Uterus (tissue), 3 donors: ENCODE measurements at regions not wholly inside any gene's neighbourhood (a gene's known extent, or its start where the extent isn't known, plus 50 kb on each side); places are given as distances from the start of the nearest gene placed in this dataset.

Source experiments
- DNase-seq, 2 donors: peaks; one replicate each; pipeline ENCODE4 v3.0.0-alpha.2; 2019 to 2020
- H3K27ac ChIP-seq, 2 donors: fragments of 200-600 bp; sonication (generic); 1 replicate in 1 of 2; 2 replicates in 1 of 2; pipeline ENCODE4 v1.5.1; 2016 to 2018
- H3K27me3 ChIP-seq, 2 donors: fragments of 200-600 bp; sonication (generic); one replicate each; pipeline ENCODE4 v1.5.1; 2018 to 2019; ENCODE audit warnings: control low read depth in 1 of 2
- H3K36me3 ChIP-seq, 2 donors: fragments of 200-600 bp; sonication (generic); one replicate each; pipeline ENCODE4 v1.5.1; 2019; ENCODE audit warnings: control low read depth in 1 of 2
- H3K4me1 ChIP-seq, 2 donors: fragments of 200-600 bp; sonication (generic); one replicate each; pipeline ENCODE4 v1.5.1; 2018 to 2019; ENCODE audit warnings: control low read depth in 1 of 2
- H3K4me3 ChIP-seq, 2 donors: fragments of 200-600 bp; sonication (generic); 1 replicate in 1 of 2; 2 replicates in 1 of 2; pipeline ENCODE4 v1.5.1; 2018 to 2019; ENCODE audit warnings: mild to moderate bottlenecking in 1 of 2
- H3K9me3 ChIP-seq, 2 donors: fragments of 200-600 bp; sonication (generic); one replicate each; pipeline ENCODE4 v1.5.1; 2019; ENCODE audit warnings: control low read depth in 1 of 2
- POLR2A ChIP-seq, 2 donors: fragments of 450-650 bp; IDR thresholded peaks; one replicate each; pipeline ENCODE4 v1.6.1; 2016; ENCODE audit warnings: antibody characterized with exemption in 2 of 2, mild to moderate bottlenecking in 1 of 2, moderate library complexity in 1 of 2
- intact Hi-C: fragments of 100-400 bp; cut with DNase I; formaldehyde crosslinking; loops from one replicate; pipeline ENCODE4 v1.15.1; 2023; ENCODE audit warnings: low total_unique reads
- TF ChIP-seq, protein P1 (sequence below), 4 experiments: fragments of 200-600 bp in 2 of 4; fragments of 450-650 bp in 2 of 4; sonication (generic) in 2 of 4; IDR thresholded peaks; one replicate each; pipeline ENCODE4 v1.5.1; 2016 to 2019; ENCODE audit warnings: antibody characterized with exemption in 4 of 4, mild to moderate bottlenecking in 2 of 4, moderate library complexity in 1 of 4
- donor health status: DM: yes; HTN: yes; CAD: no.

DNA sequence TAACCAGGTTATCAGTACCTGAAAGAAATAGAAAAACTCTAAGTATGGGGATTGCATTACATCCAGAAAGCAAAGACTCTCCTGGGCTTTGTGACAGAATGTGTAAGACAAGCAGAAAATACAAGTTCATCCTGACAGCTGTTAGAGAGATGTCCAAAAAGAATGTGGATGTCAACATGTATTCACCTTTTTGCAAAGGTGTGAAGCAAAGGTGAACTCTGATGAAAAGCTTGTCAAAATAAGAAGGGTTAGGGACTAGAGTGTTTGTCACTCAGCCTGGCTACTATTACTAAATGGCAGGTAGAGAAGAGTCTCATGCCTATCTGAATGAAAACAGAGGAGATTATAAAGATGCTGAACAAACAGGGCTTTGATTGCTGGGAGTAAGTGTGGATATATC is 527.6 kb upstream of the CA10 start:
- H3K4me3 ChIP-seq, result no peak overlapping the region
- intact Hi-C loops, result no loop called here
- H3K9me3 ChIP-seq, result no peaks in the 10 kb centered on the region
- H3K36me3 ChIP-seq, result no peaks in the 10 kb centered on the region
- TF ChIP-seq, protein P1, sequence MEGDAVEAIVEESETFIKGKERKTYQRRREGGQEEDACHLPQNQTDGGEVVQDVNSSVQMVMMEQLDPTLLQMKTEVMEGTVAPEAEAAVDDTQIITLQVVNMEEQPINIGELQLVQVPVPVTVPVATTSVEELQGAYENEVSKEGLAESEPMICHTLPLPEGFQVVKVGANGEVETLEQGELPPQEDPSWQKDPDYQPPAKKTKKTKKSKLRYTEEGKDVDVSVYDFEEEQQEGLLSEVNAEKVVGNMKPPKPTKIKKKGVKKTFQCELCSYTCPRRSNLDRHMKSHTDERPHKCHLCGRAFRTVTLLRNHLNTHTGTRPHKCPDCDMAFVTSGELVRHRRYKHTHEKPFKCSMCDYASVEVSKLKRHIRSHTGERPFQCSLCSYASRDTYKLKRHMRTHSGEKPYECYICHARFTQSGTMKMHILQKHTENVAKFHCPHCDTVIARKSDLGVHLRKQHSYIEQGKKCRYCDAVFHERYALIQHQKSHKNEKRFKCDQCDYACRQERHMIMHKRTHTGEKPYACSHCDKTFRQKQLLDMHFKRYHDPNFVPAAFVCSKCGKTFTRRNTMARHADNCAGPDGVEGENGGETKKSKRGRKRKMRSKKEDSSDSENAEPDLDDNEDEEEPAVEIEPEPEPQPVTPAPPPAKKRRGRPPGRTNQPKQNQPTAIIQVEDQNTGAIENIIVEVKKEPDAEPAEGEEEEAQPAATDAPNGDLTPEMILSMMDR (IDR thresholded peaks at IDR 0.05), result no peak
- TF ChIP-seq POLR2A (IDR thresholded peaks at IDR 0.05), result no peak
- H3K4me1 ChIP-seq, result no peaks in the 10 kb centered on the region
- no peak overlapping the region for H3K27ac ChIP-seq
- no peaks in the 10 kb centered on the region for H3K27me3 ChIP-seq
- no peak for DNase-seq

DNA sequence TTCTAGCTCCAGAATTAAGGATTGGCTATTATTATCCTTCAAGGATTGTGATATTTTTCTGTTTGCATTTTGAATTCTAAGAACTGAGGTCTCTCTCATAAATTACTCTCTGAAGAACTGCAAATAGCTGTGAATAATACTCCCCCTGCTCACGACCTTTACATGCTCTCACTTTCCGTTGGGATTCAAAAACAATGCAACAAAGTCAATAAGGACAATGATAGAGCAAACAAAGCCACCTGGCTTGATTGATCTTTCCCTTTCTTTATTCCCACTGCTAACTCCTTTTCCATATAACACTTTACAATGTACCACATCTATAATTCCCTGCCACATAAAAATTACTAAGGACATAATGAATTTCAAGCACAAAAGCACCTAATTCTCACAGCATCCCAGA is 523.0 kb upstream of the CA10 start:
- Histone ChIP-seq H3K4me1 (no peaks in the 10 kb centered on the region), H3K36me3 (no peaks in the 10 kb centered on the region), H3K27ac (no peak overlapping the region), H3K27me3 (no peaks in the 10 kb centered on the region), H3K9me3 (no peaks in the 10 kb centered on the region), H3K4me3 (no peak overlapping the region)
- TF ChIP-seq POLR2A (IDR thresholded peaks at IDR 0.05), result no peak
- intact Hi-C loops, result no loop called here
- no peak for DNase-seq

DNA sequence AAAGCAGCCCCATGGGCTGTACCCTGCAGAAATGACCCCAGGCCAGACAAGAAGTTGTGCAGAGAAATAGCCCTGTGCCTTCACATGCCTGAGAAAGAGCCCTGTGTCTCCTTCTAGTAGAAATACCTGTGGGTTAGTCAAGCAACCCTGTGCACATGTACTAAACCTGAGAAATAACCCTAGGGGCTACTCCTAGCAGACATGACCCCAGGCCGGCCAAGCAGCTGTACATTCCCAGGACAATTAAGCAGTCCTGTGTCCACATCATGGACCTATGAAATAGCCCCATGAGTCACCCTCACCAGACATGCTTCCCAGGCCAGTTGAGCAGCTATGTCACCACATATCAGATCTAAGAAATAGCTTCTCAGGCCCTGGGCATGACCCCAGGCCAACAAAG is 519.7 kb upstream of the CA10 start:
- Histone ChIP-seq H3K4me1 (no peaks in the 10 kb centered on the region), H3K27ac (no peak overlapping the region), H3K9me3 (no peaks in the 10 kb centered on the region), H3K27me3 (no peaks in the 10 kb centered on the region), H3K36me3 (no peaks in the 10 kb centered on the region), H3K4me3 (no peak overlapping the region)
- DNase-seq, result no peak
- TF ChIP-seq POLR2A (IDR thresholded peaks at IDR 0.05), result no peak
- TF ChIP-seq, protein P1 (IDR thresholded peaks at IDR 0.05), result no peak
- intact Hi-C loops, result no loop called here

DNA sequence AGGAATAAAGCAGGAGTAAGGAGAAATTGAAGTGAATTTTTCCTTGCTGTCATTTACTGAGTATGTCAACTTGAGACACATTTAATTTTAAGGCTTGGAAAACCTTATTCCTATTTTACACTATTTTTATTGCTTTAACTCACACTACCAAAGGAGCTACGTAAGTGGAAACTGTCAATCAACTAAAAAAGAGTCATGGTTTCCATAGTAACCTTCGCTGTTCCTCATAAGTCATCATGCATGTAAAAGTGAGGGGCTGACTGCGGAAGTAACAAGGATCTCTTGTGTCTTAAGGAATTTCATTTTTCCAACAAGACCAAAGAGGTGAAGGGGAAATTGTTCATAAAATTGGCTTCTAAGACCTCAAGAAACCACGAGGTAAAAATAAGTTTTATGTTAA is 516.2 kb upstream of the CA10 start:
- H3K27ac ChIP-seq, result no peak overlapping the region

DNA sequence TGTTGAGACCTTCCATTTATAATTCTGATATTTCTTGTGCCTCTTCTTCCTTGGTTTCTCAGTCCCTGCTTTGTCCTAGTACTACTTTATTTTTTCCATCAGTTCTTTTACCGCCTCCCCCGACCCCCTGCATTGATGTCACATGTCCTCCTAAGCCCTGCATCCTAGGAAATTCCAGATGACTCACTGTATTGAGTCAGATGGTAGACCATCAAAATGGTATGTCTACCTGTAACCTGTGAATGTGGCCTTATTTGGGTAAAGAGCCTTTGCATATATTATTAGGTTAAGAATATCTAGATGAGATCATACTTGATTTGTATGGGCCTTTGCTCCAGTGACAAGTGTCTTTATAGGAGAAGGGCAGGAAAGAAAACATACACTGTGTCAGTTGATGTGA is 515.3 kb upstream of the CA10 start:
- Histone ChIP-seq H3K4me3 (no peak overlapping the region), H3K27ac (no peak overlapping the region), H3K4me1 (no peaks in the 10 kb centered on the region), H3K27me3 (no peaks in the 10 kb centered on the region), H3K36me3 (no peaks in the 10 kb centered on the region), H3K9me3 (no peaks in the 10 kb centered on the region)
- intact Hi-C loops, result no loop called here
- DNase-seq, result no peak
- TF ChIP-seq, protein P1 (IDR thresholded peaks at IDR 0.05), result no peak
- no peak for TF ChIP-seq POLR2A (IDR thresholded peaks at IDR 0.05)

More for the DNA sequence above, 516.2 kb upstream of the CA10 start:
- H3K36me3 ChIP-seq, result no peaks in the 10 kb centered on the region
- DNase-seq, result no peak
- no peak overlapping the region for H3K4me3 ChIP-seq
- TF ChIP-seq, protein P1 (IDR thresholded peaks at IDR 0.05), result no peak
- TF ChIP-seq POLR2A (IDR thresholded peaks at IDR 0.05), result no peak
- no peaks in the 10 kb centered on the region for H3K9me3 ChIP-seq
- H3K4me1 ChIP-seq, result no peaks in the 10 kb centered on the region
- no peaks in the 10 kb centered on the region for H3K27me3 ChIP-seq
- intact Hi-C loops, result no loop called here

DNA sequence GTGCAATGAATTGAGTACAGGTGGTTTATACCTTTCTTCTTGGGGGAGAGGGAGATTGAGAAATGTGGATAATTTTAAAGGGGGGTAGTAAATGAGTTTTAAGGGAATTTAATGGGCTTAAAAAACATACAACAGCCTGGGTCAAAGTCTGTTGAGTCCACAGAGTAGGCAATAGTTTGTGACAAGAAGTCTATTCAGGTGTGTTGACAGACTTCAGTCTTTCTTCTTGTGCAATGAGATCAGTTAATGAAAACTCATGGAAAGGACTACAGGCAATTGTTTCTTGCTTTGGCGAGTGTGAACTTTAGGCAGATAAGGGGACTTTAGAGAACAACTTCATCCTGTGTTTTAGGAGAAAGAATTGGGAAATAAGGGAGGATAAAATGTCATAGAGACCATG is 507.8 kb upstream of the CA10 start:
- intact Hi-C loops, result no loop called here
- DNase-seq, result no peak
- TF ChIP-seq, protein P1 (IDR thresholded peaks at IDR 0.05), result no peak
- no peaks in the 10 kb centered on the region for H3K9me3 ChIP-seq
- H3K36me3 ChIP-seq, result no peaks in the 10 kb centered on the region
- no peaks in the 10 kb centered on the region for H3K4me1 ChIP-seq
- no peaks in the 10 kb centered on the region for H3K27me3 ChIP-seq
- no peak overlapping the region for H3K4me3 ChIP-seq
- no peak overlapping the region for H3K27ac ChIP-seq
